ENCODE measurements at regions not wholly inside any gene's neighbourhood (a gene's known extent, or its start where the extent isn't known, plus 50 kb on each side); places are given as distances from the start of the nearest gene placed in this dataset.

GRCh38 chrX:124216396-124217115, 115.9 kb upstream of the TEX13D start:
- TF ChIP-seq ZNF530 (tag by site-specific recombination; IDR thresholded peaks at IDR 0.05; ENCODE audit: low read depth) (no peak), ZNF610 (tag by site-specific recombination; IDR thresholded peaks at IDR 0.05; ENCODE audit: borderline replicate concordance) (no peak), ZNF362 (tag by site-specific recombination; IDR thresholded peaks at IDR 0.05) (no peak), ZNF76 (tag by site-specific recombination; IDR thresholded peaks at IDR 0.05; ENCODE audit: borderline replicate concordance, low read depth) (no peak)

Data from HEK293 (cell line).